Progenitor cell of endocrine pancreas (in vitro differentiated cells): ENCODE measurements at regions not wholly inside any gene's neighbourhood (a gene's known extent, or its start where the extent isn't known, plus 50 kb on each side); places are given as distances from the start of the nearest gene placed in this dataset.

Source experiments
- DNase-seq: peaks from one replicate; pipeline ENCODE4 v3.0.0; 2021; ENCODE audit warnings: low spot score; ENCODE audit not compliant: unreplicated experiment
- H3K27ac Mint-ChIP-seq: 2 replicates; pipeline ENCODE4 v1.8.0; 2021; ENCODE audit warnings: mild to moderate bottlenecking, moderate library complexity, mixed read lengths
- H3K27me3 Mint-ChIP-seq: 2 replicates; pipeline ENCODE4 v1.8.0; 2021; ENCODE audit warnings: mixed read lengths
- H3K36me3 Mint-ChIP-seq: 2 replicates; pipeline ENCODE4 v1.8.0; 2022; ENCODE audit warnings: mixed read lengths; ENCODE audit not compliant: insufficient read depth
- H3K4me1 Mint-ChIP-seq: 2 replicates; pipeline ENCODE4 v1.8.0; 2021; ENCODE audit warnings: low read depth, mixed read lengths
- H3K4me3 Mint-ChIP-seq: 2 replicates; pipeline ENCODE4 v1.8.0; 2021; ENCODE audit warnings: low read depth, mild to moderate bottlenecking, moderate library complexity, mixed read lengths
- H3K9me3 Mint-ChIP-seq: 2 replicates; pipeline ENCODE4 v1.8.0; 2021; ENCODE audit warnings: low read depth, mixed read lengths
- CTCF ChIP-seq: fragments of 200-600 bp; sonication (generic); IDR thresholded peaks from one replicate; pipeline ENCODE4 v1.5.0; 2021; ENCODE audit warnings: antibody characterized with exemption, mild to moderate bottlenecking; ENCODE audit not compliant: unreplicated experiment

DNA sequence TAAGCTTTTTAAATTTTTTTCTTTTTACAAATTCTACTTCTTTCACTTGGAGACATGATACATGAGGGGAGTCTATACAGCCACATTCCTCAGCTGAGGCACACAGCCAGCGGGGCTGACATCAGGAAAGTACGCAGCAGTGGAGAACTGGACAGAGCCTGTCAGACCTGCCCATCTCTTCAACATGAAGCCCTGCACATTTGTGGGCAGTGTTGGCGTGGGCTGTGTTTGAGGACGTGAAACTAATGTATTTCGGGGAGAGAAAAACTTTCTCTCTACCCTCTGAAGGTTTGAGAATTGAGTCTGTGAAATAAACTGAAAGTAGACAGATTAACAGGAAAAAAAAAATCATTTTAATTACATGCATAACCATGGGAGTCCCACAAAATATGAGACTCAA is 84.8 kb upstream of the HTATIP2 start:
- Mint-ChIP-seq H3K27me3 (peaks cover 41% of the 10 kb centered on the region), H3K9me3 (no peaks in the 10 kb centered on the region), H3K4me3 (no peak overlapping the region), H3K4me1 (no peaks in the 10 kb centered on the region), H3K27ac (no peak overlapping the region), H3K36me3 (no peaks in the 10 kb centered on the region)
- no peak for TF ChIP-seq CTCF
- DNase-seq: no peak

- no peak for TF ChIP-seq CTCF
- no peak overlapping the region for H3K4me3 Mint-ChIP-seq
- H3K27ac Mint-ChIP-seq: no peak overlapping the region
- no peak for DNase-seq
- H3K4me1 Mint-ChIP-seq: no peaks in the 10 kb centered on the region
- H3K27me3 Mint-ChIP-seq: peaks cover 41% of the 10 kb centered on the region
- no peaks in the 10 kb centered on the region for H3K36me3 Mint-ChIP-seq
- no peaks in the 10 kb centered on the region for H3K9me3 Mint-ChIP-seq
Measured at GRCh38 chr11:20277014-20277413, 86.5 kb upstream of the HTATIP2 start.

DNA sequence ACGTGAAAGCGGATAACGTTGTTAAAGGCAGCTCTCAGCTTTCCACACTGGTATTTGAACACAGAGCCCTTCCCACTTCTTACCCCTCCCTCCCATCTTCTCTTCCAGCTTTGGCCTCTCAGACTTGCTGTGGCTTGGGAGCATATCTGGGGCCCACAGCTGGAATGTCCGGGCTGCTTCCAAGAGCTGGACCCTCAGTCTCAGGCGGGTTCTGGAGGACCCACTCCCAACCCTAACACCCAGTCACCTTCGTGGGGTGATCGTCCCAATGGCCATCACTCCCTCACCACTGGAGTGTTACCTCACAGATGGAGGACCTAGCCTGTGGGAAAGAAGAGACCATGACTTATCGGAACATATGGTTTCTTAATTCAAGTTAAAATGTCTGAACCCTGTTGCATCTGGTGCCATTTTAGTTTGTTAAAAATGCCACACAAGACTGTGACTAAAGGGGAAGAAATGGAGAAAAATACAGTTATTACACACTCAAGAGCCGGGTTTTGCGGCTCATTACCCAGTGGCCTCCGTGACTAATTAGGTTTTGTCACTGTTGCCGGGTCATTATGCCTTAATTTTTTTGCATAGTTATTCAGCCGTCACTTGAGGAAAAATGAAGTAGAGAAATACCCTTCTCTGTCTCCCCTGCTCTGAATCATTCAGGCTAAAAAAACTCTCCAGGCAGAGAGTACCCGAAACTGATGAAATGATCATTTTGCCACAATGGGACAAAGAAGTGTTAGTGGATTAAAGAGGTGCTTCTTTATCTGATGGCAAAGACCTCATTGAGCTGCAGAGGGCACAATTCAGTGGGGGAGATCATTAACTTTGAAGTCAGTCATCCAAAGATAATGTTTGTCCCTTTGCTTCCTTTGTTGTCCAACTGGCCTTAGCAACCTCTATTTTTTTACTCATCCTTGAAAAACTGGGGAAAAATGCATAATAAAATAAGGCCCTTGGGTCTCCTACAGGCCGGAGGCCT is 87.2 kb upstream of the HTATIP2 start:
- Mint-ChIP-seq H3K9me3 (no peaks in the 10 kb centered on the region), H3K27ac (no peak overlapping the region), H3K4me3 (no peak overlapping the region), H3K27me3 (peaks cover 41% of the 10 kb centered on the region), H3K36me3 (no peaks in the 10 kb centered on the region), H3K4me1 (no peaks in the 10 kb centered on the region)
- DNase-seq: no peak
- TF ChIP-seq CTCF: no peak

GRCh38 chr11:20274031-20274430 is 89.5 kb upstream of the HTATIP2 start:
- no peak for TF ChIP-seq CTCF
- no peaks in the 10 kb centered on the region for H3K9me3 Mint-ChIP-seq
- no peaks in the 10 kb centered on the region for H3K36me3 Mint-ChIP-seq
- H3K27ac Mint-ChIP-seq: no peak overlapping the region
- no peak overlapping the region for H3K4me3 Mint-ChIP-seq
- peaks cover 35% of the 10 kb centered on the region for H3K27me3 Mint-ChIP-seq
- DNase-seq: no peak
- H3K4me1 Mint-ChIP-seq: no peaks in the 10 kb centered on the region

DNA sequence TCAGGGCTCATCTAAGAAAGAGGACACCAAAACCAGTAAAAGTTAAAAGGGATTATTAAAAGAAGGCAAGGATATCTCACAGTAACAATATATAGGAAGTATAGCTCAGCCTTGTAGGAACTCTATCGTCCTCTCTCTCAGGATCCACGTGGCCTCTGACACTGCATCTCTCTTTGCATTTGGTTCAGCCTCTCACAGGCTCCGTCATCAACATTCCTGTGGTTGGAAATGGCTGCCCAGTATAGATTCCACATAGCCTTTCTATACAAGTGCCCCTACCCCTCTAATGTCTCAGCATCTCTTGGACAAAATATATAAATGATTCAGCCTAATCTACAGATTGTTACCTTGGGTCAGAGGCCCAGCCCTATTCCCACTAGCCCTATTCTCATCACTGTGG is 101.3 kb upstream of the DBX1 start:
- Mint-ChIP-seq H3K27me3 (peaks cover 6% of the 10 kb centered on the region), H3K9me3 (no peaks in the 10 kb centered on the region), H3K4me3 (no peak overlapping the region), H3K27ac (no peak overlapping the region), H3K36me3 (no peaks in the 10 kb centered on the region), H3K4me1 (no peaks in the 10 kb centered on the region)
- no peak for DNase-seq
- no peak for TF ChIP-seq CTCF
